Loucy (cell line): ENCODE measurements at regions not wholly inside any gene's neighbourhood (a gene's known extent, or its start where the extent isn't known, plus 50 kb on each side); places are given as distances from the start of the nearest gene placed in this dataset.

ENCODE experiments used
- H2AFZ ChIP-seq: fragments of 200-600 bp; sonication (generic); 2 replicates; pipeline ENCODE4 v1.6.0; 2016; ENCODE audit warnings: antibody characterized with exemption, mild to moderate bottlenecking, low read length, moderate library complexity
- H3F3A ChIP-seq: fragments of 200-600 bp; 2 replicates; pipeline ENCODE4 v1.6.0; 2016; ENCODE audit warnings: antibody characterized with exemption, low read depth, mild to moderate bottlenecking
- H3K27me3 ChIP-seq: fragments of 200-600 bp; sonication (generic); 2 replicates; pipeline ENCODE4 v1.6.1; 2014; ENCODE audit warnings: low read length, mild to moderate bottlenecking; ENCODE audit not compliant: insufficient read depth, poor library complexity, severe bottlenecking
- H3K36me3 ChIP-seq: fragments of 200-600 bp; sonication (generic); 2 replicates; pipeline ENCODE4 v1.6.1; 2016; ENCODE audit warnings: low read length; ENCODE audit not compliant: insufficient read depth
- H3K4me1 ChIP-seq: fragments of 200-600 bp; sonication (generic); 2 replicates; pipeline ENCODE4 v1.5.1; 2014; ENCODE audit warnings: low read length, mild to moderate bottlenecking; ENCODE audit not compliant: insufficient read depth, poor library complexity, severe bottlenecking
- H3K4me2 ChIP-seq: fragments of 200-600 bp; sonication (generic); 2 replicates; pipeline ENCODE4 v1.6.0; 2014; ENCODE audit warnings: antibody characterized with exemption, low read length, low read depth, mild to moderate bottlenecking; ENCODE audit not compliant: poor library complexity, severe bottlenecking
- H3K4me3 ChIP-seq: fragments of 200-600 bp; sonication (generic); 2 replicates; pipeline ENCODE4 v1.5.1; 2014; ENCODE audit warnings: low read length, mild to moderate bottlenecking, mixed read lengths; ENCODE audit not compliant: poor library complexity, severe bottlenecking
- H3K79me2 ChIP-seq: fragments of 200-600 bp; sonication (generic); 2 replicates; pipeline ENCODE4 v1.6.1; 2014; ENCODE audit warnings: low read length; ENCODE audit not compliant: insufficient read depth
- H3K9ac ChIP-seq: fragments of 200-600 bp; sonication (generic); 2 replicates; pipeline ENCODE4 v1.6.0; 2014; ENCODE audit warnings: mild to moderate bottlenecking, low read depth, low read length, moderate library complexity; ENCODE audit not compliant: poor library complexity, severe bottlenecking
- H3K9me2 ChIP-seq: fragments of 200-600 bp; sonication (generic); replicated peaks from 2 replicates; pipeline ENCODE4 v1.6.1; 2016; ENCODE audit warnings: low read depth, low read length, mixed read lengths
- H3K9me3 ChIP-seq: fragments of 200-600 bp; sonication (generic); 2 replicates; pipeline ENCODE4 v1.6.1; 2014; ENCODE audit warnings: mild to moderate bottlenecking, antibody characterized with exemption, low read length, low read depth; ENCODE audit not compliant: insufficient read depth
- H4K20me1 ChIP-seq: fragments of 200-600 bp; sonication (generic); 2 replicates; pipeline ENCODE4 v1.6.0; 2014; ENCODE audit warnings: antibody characterized with exemption, low read length, mild to moderate bottlenecking; ENCODE audit not compliant: insufficient read depth, poor library complexity, severe bottlenecking
- EZH2phosphoT487 ChIP-seq: fragments of 200-600 bp; IDR thresholded peaks from 2 replicates; pipeline ENCODE4 v1.6.1; 2018; ENCODE audit warnings: antibody characterized with exemption, mild to moderate bottlenecking, moderate library complexity, borderline replicate concordance
- TF ChIP-seq, protein P1 (sequence below): fragments of 200-600 bp; sonication (generic); conservative IDR thresholded peaks from 2 replicates; pipeline ENCODE4 v1.5.1; 2014; ENCODE audit warnings: mild to moderate bottlenecking, antibody characterized with exemption, low read length

DNA sequence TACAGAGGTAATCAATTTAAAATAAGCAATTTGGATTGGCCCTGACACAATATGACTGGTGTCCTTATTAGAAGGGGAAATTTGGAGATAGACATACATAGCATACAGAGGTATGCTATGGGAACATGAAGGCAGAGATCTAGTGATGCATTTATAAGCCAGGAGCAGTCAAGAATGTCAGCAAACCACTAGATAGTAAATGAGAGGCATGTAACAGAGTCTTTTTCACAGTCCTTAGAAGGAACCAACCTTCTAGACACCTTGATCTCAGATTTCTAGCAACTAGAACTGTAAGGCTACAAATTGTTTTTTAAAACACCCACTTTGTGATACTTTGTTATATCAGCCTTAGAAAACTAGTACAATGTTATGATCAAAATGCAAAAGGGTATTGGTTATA, 54.3 kb upstream of the CA10 start:
- 0 out of 2 replicates have a peak, but pooled peaks cover 4% of the 10 kb centered on the region for H3K9me2 ChIP-seq
- H3K36me3 ChIP-seq, result no peaks in the 10 kb centered on the region
- no peak overlapping the region for H3K4me2 ChIP-seq
- H2AFZ ChIP-seq, result no peak overlapping the region
- H3K9ac ChIP-seq, result no peak overlapping the region
- no peaks in the 10 kb centered on the region for H3K27me3 ChIP-seq
- TF ChIP-seq, protein P1, sequence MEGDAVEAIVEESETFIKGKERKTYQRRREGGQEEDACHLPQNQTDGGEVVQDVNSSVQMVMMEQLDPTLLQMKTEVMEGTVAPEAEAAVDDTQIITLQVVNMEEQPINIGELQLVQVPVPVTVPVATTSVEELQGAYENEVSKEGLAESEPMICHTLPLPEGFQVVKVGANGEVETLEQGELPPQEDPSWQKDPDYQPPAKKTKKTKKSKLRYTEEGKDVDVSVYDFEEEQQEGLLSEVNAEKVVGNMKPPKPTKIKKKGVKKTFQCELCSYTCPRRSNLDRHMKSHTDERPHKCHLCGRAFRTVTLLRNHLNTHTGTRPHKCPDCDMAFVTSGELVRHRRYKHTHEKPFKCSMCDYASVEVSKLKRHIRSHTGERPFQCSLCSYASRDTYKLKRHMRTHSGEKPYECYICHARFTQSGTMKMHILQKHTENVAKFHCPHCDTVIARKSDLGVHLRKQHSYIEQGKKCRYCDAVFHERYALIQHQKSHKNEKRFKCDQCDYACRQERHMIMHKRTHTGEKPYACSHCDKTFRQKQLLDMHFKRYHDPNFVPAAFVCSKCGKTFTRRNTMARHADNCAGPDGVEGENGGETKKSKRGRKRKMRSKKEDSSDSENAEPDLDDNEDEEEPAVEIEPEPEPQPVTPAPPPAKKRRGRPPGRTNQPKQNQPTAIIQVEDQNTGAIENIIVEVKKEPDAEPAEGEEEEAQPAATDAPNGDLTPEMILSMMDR, result no peak
- no peak for TF ChIP-seq EZH2phosphoT487
- H3K4me3 ChIP-seq, result no peak overlapping the region
- H3K79me2 ChIP-seq, result no peaks in the 10 kb centered on the region
- H3F3A ChIP-seq, result no peaks in the 10 kb centered on the region
- no peaks in the 10 kb centered on the region for H3K9me3 ChIP-seq
- no peaks in the 10 kb centered on the region for H4K20me1 ChIP-seq
- no peaks in the 10 kb centered on the region for H3K4me1 ChIP-seq

DNA sequence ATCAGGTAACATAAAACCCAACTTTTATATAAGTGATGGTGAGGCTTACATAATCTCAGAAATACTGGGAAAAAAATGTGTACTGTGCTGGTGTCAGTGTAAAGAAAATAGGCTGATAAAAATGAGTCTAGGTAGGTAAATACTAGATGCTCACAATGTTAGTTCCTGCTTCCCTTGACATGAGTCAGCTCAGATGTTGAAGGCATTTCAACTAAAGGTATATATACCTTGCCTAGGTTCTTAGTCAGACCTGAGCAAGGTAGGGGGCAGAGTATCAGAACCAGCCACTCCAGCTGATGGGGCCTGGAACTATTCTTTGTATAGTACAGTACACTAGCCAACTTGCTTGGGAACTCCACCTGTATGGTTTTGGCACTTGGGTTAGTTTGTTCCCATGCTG, 51.0 kb upstream of the CA10 start:
- Histone ChIP-seq H3K27me3 (no peaks in the 10 kb centered on the region), H2AFZ (no peak overlapping the region), H3K4me3 (no peak overlapping the region), H3K4me1 (no peaks in the 10 kb centered on the region), H3K79me2 (no peaks in the 10 kb centered on the region), H3K9ac (no peak overlapping the region), H3K36me3 (no peaks in the 10 kb centered on the region), H3K9me3 (no peaks in the 10 kb centered on the region), H4K20me1 (no peaks in the 10 kb centered on the region), H3F3A (no peaks in the 10 kb centered on the region), H3K4me2 (no peak overlapping the region), H3K9me2 (no peaks in the 10 kb centered on the region)
- TF ChIP-seq EZH2phosphoT487, result no peak
- TF ChIP-seq, protein P1, result no peak
